H9 (cell line): ENCODE measurements at regions not wholly inside any gene's neighbourhood (a gene's known extent, or its start where the extent isn't known, plus 50 kb on each side); places are given as distances from the start of the nearest gene placed in this dataset.

Experiments
- DNase-seq: peaks from one replicate; pipeline ENCODE4 v3.0.0-alpha.2; 2017
- H2AFZ ChIP-seq: one replicate; pipeline ENCODE4 v1.6.1; 2013; ENCODE audit warnings: mild to moderate bottlenecking, low read length, control low read depth, moderate library complexity
- H2AK5ac ChIP-seq: 2 replicates; pipeline ENCODE4 v1.6.1; 2013; ENCODE audit warnings: low read length, control low read depth, mixed read lengths; ENCODE audit not compliant: insufficient read length
- H2BK120ac ChIP-seq: one replicate; pipeline ENCODE4 v1.6.1; 2013; ENCODE audit warnings: low read depth, mild to moderate bottlenecking, low read length, control low read depth, inconsistent platforms; ENCODE audit not compliant: poor library complexity, severe bottlenecking
- H2BK12ac ChIP-seq: 2 replicates; pipeline ENCODE4 v1.6.1; 2013; ENCODE audit warnings: low read length, control low read depth, mixed read lengths, low read depth; ENCODE audit not compliant: insufficient read length
- H2BK15ac ChIP-seq: 2 replicates; pipeline ENCODE4 v1.6.1; 2013; ENCODE audit warnings: low read depth, low read length, control low read depth
- H2BK20ac ChIP-seq: one replicate; pipeline ENCODE4 v1.6.1; 2013; ENCODE audit warnings: low read depth, mild to moderate bottlenecking, low read length, control low read depth, inconsistent platforms; ENCODE audit not compliant: poor library complexity, severe bottlenecking
- H2BK5ac ChIP-seq: 2 replicates; pipeline ENCODE4 v1.6.1; 2013; ENCODE audit warnings: low read length, control low read depth, mixed read lengths; ENCODE audit not compliant: insufficient read length
- H3K14ac ChIP-seq: 2 replicates; pipeline ENCODE4 v1.6.1; 2013; ENCODE audit warnings: low read length, control low read depth; ENCODE audit not compliant: insufficient read depth
- H3K18ac ChIP-seq: 2 replicates; pipeline ENCODE4 v1.6.1; 2013; ENCODE audit warnings: low read depth, mild to moderate bottlenecking, mixed read lengths, low read length, control low read depth; ENCODE audit not compliant: insufficient read length
- H3K23ac ChIP-seq: 2 replicates; pipeline ENCODE4 v1.6.1; 2013; ENCODE audit warnings: low read length, control low read depth, mixed read lengths, low read depth; ENCODE audit not compliant: insufficient read length
- H3K23me2 ChIP-seq: 2 replicates; pipeline ENCODE4 v1.6.1; 2013; ENCODE audit warnings: low read depth, mild to moderate bottlenecking, mixed read lengths, low read length, control low read depth; ENCODE audit not compliant: insufficient read length, poor library complexity, severe bottlenecking
- H3K27ac ChIP-seq: 2 replicates; pipeline ENCODE4 v1.5.1; 2013; ENCODE audit warnings: low read length, control low read depth, mixed read lengths, low read depth; ENCODE audit not compliant: insufficient read length
- H3K27me3 ChIP-seq: 2 replicates; pipeline ENCODE4 v1.6.1; 2013; ENCODE audit warnings: low read length, control low read depth, inconsistent platforms; ENCODE audit not compliant: insufficient read depth
- H3K4ac ChIP-seq: 2 replicates; pipeline ENCODE4 v1.6.1; 2013; ENCODE audit warnings: low read depth, mild to moderate bottlenecking, control low read depth, inconsistent platforms, low read length, moderate library complexity
- H3K4me1 ChIP-seq: 2 replicates; pipeline ENCODE4 v1.6.1; 2013; ENCODE audit warnings: low read length, control low read depth, inconsistent platforms; ENCODE audit not compliant: insufficient read depth
- H3K4me2 ChIP-seq: 2 replicates; pipeline ENCODE4 v1.6.1; 2013; ENCODE audit warnings: low read length, control low read depth, mixed read lengths; ENCODE audit not compliant: insufficient read length, insufficient read depth
- H3K56ac ChIP-seq: 2 replicates; pipeline ENCODE4 v1.6.1; 2013; ENCODE audit warnings: low read depth, mild to moderate bottlenecking, mixed read lengths, low read length, control low read depth; ENCODE audit not compliant: insufficient read length
- H3K79me1 ChIP-seq: 2 replicates; pipeline ENCODE4 v1.6.1; 2013; ENCODE audit warnings: low read depth, mild to moderate bottlenecking, moderate library complexity, low read length, control low read depth, inconsistent platforms; ENCODE audit not compliant: insufficient read depth, poor library complexity, severe bottlenecking
- H3K79me2 ChIP-seq: 2 replicates; pipeline ENCODE4 v1.6.1; 2013; ENCODE audit warnings: low read length, control low read depth, inconsistent platforms; ENCODE audit not compliant: insufficient read depth
- H3K9ac ChIP-seq: 2 replicates; pipeline ENCODE4 v1.6.1; 2013; ENCODE audit warnings: low read length, control low read depth, mixed read lengths; ENCODE audit not compliant: insufficient read length; ENCODE audit errors: extremely low read depth
- H3K9me3 ChIP-seq: one replicate; pipeline ENCODE4 v1.6.1; 2013; ENCODE audit warnings: low read depth, low read length, inconsistent platforms; ENCODE audit not compliant: control insufficient read depth
- H3T11ph ChIP-seq: one replicate; pipeline ENCODE4 v1.6.1; 2013; ENCODE audit warnings: mild to moderate bottlenecking, low read length, control low read depth, inconsistent platforms
- H4K20me1 ChIP-seq: one replicate; pipeline ENCODE4 v1.6.1; 2013; ENCODE audit not compliant: control insufficient read depth, insufficient read length, insufficient read depth
- H4K5ac ChIP-seq: 2 replicates; pipeline ENCODE4 v1.6.1; 2013; ENCODE audit warnings: low read depth, mild to moderate bottlenecking, mixed read lengths, low read length, control low read depth; ENCODE audit not compliant: insufficient read length
- H4K8ac ChIP-seq: replicated peaks from 2 replicates; pipeline ENCODE4 v1.6.1; 2013; ENCODE audit warnings: low read length, control low read depth, mixed read lengths, low read depth; ENCODE audit not compliant: insufficient read length
- H4K91ac ChIP-seq: 2 replicates; pipeline ENCODE4 v1.6.1; 2013; ENCODE audit warnings: low read depth, mild to moderate bottlenecking, moderate library complexity, mixed read lengths, low read length, control low read depth; ENCODE audit not compliant: insufficient read length
- H3K27ac Mint-ChIP-seq, 3 experiments: 2 replicates in 2 of 3; 3 replicates in 1 of 3; pipeline ENCODE4 v1.8.0; 2020 to 2021; ENCODE audit warnings: mixed read lengths in 3 of 3, mild to moderate bottlenecking in 1 of 3, moderate library complexity in 1 of 3
- H3K27me3 Mint-ChIP-seq: 2 replicates; pipeline ENCODE4 v1.8.0; 2021; ENCODE audit warnings: low read depth, mild to moderate bottlenecking, moderate library complexity, mixed read lengths
- H3K36me3 Mint-ChIP-seq, 3 experiments: 2 replicates in 2 of 3; 3 replicates in 1 of 3; pipeline ENCODE4 v1.8.0; 2020 to 2021; ENCODE audit warnings: low read depth in 3 of 3, mixed read lengths in 3 of 3; ENCODE audit not compliant: insufficient read depth in 1 of 3
- H3K4me1 Mint-ChIP-seq, 2 experiments: 2 replicates each; pipeline ENCODE4 v1.8.0; 2020; ENCODE audit warnings: mixed read lengths in 2 of 2
- H3K4me3 Mint-ChIP-seq, 2 experiments: 2 replicates in 1 of 2; 3 replicates in 1 of 2; pipeline ENCODE4 v1.8.0; 2020 to 2021; ENCODE audit warnings: mild to moderate bottlenecking in 2 of 2, mixed read lengths in 2 of 2, moderate library complexity in 1 of 2
- H3K9me3 Mint-ChIP-seq, 2 experiments: 2 replicates in 1 of 2; 3 replicates in 1 of 2; pipeline ENCODE4 v1.8.0; 2020; ENCODE audit warnings: mild to moderate bottlenecking in 2 of 2, mixed read lengths in 2 of 2, moderate library complexity in 1 of 2
- CTCF ChIP-seq: fragments of 200-600 bp; sonication (generic); conservative IDR thresholded peaks from 3 replicates; pipeline ENCODE4 v1.8.0; 2021; ENCODE audit warnings: antibody characterized with exemption, mild to moderate bottlenecking
- whole genome bisulfite sequencing: extraction: QIAGEN DNeasy Blood & Tissue Kit; methylation state at CpG from one replicate; pipeline ENCODE4 v1.1.7; 2013; ENCODE audit warnings: missing lambda C conversion rate, low lambda C conversion rate, mixed read lengths; ENCODE audit not compliant: insufficient read length; ENCODE audit errors: extremely low coverage; 5-methylcytosine and 5-hydroxymethylcytosine counted together

- Histone ChIP-seq H2AK5ac (no peak overlapping the region), H4K8ac (no peak overlapping the region), H4K91ac (no peak overlapping the region), H4K20me1 (no peaks in the 10 kb centered on the region), H3K79me2 (no peaks in the 10 kb centered on the region), H2BK15ac (no peak overlapping the region), H2BK20ac (no peak overlapping the region), H3K27ac (no peak overlapping the region), H3K18ac (no peak overlapping the region), H3K14ac (no peak overlapping the region), H3K9me3 (no peaks in the 10 kb centered on the region), H2BK5ac (no peak overlapping the region), H3K56ac (no peak overlapping the region), H3K4me2 (no peak overlapping the region), H3K27me3 (no peaks in the 10 kb centered on the region), H2BK12ac (no peak overlapping the region), H3K4me1 (peaks cover 7% of the 10 kb centered on the region; the same call in 1 of the 2 replicates), H2AFZ (no peak overlapping the region), H4K5ac (no peak overlapping the region), H3K23ac (no peak overlapping the region), H3T11ph (no peak overlapping the region), H3K4ac (no peak overlapping the region), H2BK120ac (no peak overlapping the region), H3K9ac (no peak overlapping the region), H3K79me1 (no peaks in the 10 kb centered on the region), H3K23me2 (no peaks in the 10 kb centered on the region)
- no peak for DNase-seq
- H3K4me3 Mint-ChIP-seq, result no peak overlapping the region
- H3K36me3 Mint-ChIP-seq, result peaks cover 0 to 2% (median 0%) of the 10 kb centered on the region in 3 experiments; a peak in 2 of 7 replicates
- no CpG with 5 or more reads among the region's 2 CpGs for WGBS
- no peaks in the 10 kb centered on the region for H3K27me3 Mint-ChIP-seq
- H3K4me1 Mint-ChIP-seq, result peaks cover 25 to 37% of the 10 kb centered on the region in 2 experiments
- peaks cover 0 to 5% of the 10 kb centered on the region in 2 experiments; a peak in 4 of 5 replicates for H3K9me3 Mint-ChIP-seq
- no peak for TF ChIP-seq CTCF
- H3K27ac Mint-ChIP-seq, result no peak overlapping the region
Measured at GRCh38 chr10:9508606-9509005, 1454.1 kb downstream of the GATA3 start.
